ENCODE measurements at regions not wholly inside any gene's neighbourhood (a gene's known extent, or its start where the extent isn't known, plus 50 kb on each side); places are given as distances from the start of the nearest gene placed in this dataset.

DNA sequence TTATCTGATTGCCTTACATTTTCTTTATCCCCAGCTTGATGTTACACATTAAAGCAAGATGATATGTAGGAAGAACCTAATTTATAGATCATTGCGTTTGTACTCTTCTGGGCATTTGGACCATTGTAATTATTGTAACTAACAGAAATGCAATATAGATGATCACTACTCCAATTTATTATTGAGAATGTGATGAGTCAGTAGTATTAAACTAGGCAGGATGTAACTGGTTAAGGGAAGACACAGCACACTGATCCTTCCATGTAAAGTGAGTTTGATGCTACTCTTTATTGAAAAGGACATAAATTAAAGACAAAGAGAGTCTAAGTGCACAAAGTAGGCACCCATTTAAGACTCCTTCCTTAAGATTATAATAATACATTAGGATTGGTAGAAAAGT, 223.8 kb downstream of the KIF2B start:
- ChIA-PET POLR2A (no interaction called here), RAD21 (ENCODE audit: low non-redundant PET in 1 of 2, low total read pairs in 2 of 2, uncharacterized antibody in 2 of 2, unreplicated experiment in 2 of 2) (no interaction called here), CTCF (no interaction called here)
- no TSS peak for BruUV-seq (replicated peaks)
- ATAC-seq (no peak), DNase-seq (ENCODE audit: low read depth, low spot score) (no peak)
- no peak overlapping the region for H3K27ac ChIP-seq (ENCODE audit: low read depth, low read length)
- no peaks in the 10 kb centered on the region for H3K27me3 ChIP-seq (ENCODE audit: insufficient read depth, low read length)
- no peaks in the 10 kb centered on the region for H3K79me2 ChIP-seq (ENCODE audit: insufficient read depth, low read length)
- no peak overlapping the region for H2AFZ ChIP-seq (ENCODE audit: low read depth, low read length, poor library complexity, severe bottlenecking)
- H3K36me3 ChIP-seq (ENCODE audit: control insufficient read depth in 1 of 2, insufficient read depth in 2 of 2, low read length in 2 of 2): no peaks in the 10 kb centered on the region
- H3K4me1 ChIP-seq (ENCODE audit: control insufficient read depth in 1 of 2, insufficient read depth in 2 of 2, low read length in 2 of 2): no peaks in the 10 kb centered on the region
- H3K9ac ChIP-seq (ENCODE audit: low read length): no peak overlapping the region
- H3K9me2 ChIP-seq (ENCODE audit: insufficient read depth): no peaks in the 10 kb centered on the region
- TF ChIP-seq TCF7L2 (IDR thresholded peaks at IDR 0.05; ENCODE audit: borderline replicate concordance, extremely low read depth, insufficient read depth, insufficient read length): no peak
- TF ChIP-seq EZH2phosphoT487 (IDR thresholded peaks at IDR 0.05; ENCODE audit: borderline replicate concordance): no peak
- TF ChIP-seq, protein P1, sequence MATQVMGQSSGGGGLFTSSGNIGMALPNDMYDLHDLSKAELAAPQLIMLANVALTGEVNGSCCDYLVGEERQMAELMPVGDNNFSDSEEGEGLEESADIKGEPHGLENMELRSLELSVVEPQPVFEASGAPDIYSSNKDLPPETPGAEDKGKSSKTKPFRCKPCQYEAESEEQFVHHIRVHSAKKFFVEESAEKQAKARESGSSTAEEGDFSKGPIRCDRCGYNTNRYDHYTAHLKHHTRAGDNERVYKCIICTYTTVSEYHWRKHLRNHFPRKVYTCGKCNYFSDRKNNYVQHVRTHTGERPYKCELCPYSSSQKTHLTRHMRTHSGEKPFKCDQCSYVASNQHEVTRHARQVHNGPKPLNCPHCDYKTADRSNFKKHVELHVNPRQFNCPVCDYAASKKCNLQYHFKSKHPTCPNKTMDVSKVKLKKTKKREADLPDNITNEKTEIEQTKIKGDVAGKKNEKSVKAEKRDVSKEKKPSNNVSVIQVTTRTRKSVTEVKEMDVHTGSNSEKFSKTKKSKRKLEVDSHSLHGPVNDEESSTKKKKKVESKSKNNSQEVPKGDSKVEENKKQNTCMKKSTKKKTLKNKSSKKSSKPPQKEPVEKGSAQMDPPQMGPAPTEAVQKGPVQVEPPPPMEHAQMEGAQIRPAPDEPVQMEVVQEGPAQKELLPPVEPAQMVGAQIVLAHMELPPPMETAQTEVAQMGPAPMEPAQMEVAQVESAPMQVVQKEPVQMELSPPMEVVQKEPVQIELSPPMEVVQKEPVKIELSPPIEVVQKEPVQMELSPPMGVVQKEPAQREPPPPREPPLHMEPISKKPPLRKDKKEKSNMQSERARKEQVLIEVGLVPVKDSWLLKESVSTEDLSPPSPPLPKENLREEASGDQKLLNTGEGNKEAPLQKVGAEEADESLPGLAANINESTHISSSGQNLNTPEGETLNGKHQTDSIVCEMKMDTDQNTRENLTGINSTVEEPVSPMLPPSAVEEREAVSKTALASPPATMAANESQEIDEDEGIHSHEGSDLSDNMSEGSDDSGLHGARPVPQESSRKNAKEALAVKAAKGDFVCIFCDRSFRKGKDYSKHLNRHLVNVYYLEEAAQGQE (IDR thresholded peaks at IDR 0.05; ENCODE audit: low read depth): no peak
- TF ChIP-seq ZFX (IDR thresholded peaks at IDR 0.05): no peak
- TF ChIP-seq ELF1 (IDR thresholded peaks at IDR 0.05; ENCODE audit: borderline replicate concordance, low read depth): no peak
- TF ChIP-seq JUND (IDR thresholded peaks at IDR 0.05): no peak
- no peak for TF ChIP-seq EZH2 (IDR thresholded peaks at IDR 0.05)
- peaks cover 31 to 33% of the 10 kb centered on the region in 2 experiments for H3K9me3 ChIP-seq (ENCODE audit: control insufficient read depth in 1 of 2, insufficient read depth in 1 of 2, low read depth in 1 of 2, low read length in 2 of 2)
- intact Hi-C loops (cut with micrococcal nuclease): no loop called here
- no peak overlapping the region for H3K4me2 ChIP-seq (ENCODE audit: low read length)
- no peak overlapping the region for H3K4me3 ChIP-seq (replicated peaks in 1 of 2; ENCODE audit: low read depth in 1 of 2, low read length in 2 of 2)
- H4K20me1 ChIP-seq (ENCODE audit: insufficient read depth): no peaks in the 10 kb centered on the region

DNA sequence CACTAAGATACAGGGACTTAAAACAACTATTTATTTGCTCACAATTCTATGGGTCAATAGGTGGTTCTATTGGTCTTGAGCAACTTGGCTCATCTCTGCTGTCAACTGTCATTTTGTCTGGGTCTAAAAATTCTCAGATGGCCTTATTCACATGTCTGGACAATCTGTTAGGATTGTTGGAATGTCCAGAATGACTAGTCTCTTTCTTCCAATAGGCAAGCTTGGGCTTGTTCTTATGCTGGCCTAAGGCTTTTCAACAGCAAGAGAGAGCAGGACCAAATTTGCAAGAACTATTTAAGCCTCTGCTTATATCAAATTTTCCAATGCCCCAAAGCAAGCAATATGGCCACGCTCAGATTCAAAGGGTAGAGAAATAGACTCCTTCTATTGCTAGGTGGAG, 240.9 kb downstream of the KIF2B start:
- no peaks in the 10 kb centered on the region for H3K27me3 ChIP-seq (ENCODE audit: insufficient read depth, low read length)
- no peaks in the 10 kb centered on the region for H3K79me2 ChIP-seq (ENCODE audit: insufficient read depth, low read length)
- ChIA-PET RAD21 (ENCODE audit: low non-redundant PET in 1 of 2, low total read pairs in 2 of 2, uncharacterized antibody in 2 of 2, unreplicated experiment in 2 of 2) (no interaction called here), POLR2A (no interaction called here), CTCF (no interaction called here)
- TF ChIP-seq ZNF274 (IDR thresholded peaks at IDR 0.05; ENCODE audit: low read depth, low read length): no peak
- no peak for TF ChIP-seq POLR2A (IDR thresholded peaks at IDR 0.05; ENCODE audit: borderline replicate concordance, extremely low read depth, insufficient read depth, insufficient read length)
- DNase-seq (ENCODE audit: low read depth, low spot score) (no peak), ATAC-seq (no peak)
- intact Hi-C loops (cut with micrococcal nuclease): no loop called here
- H3K9me3 ChIP-seq (ENCODE audit: control insufficient read depth in 1 of 2, insufficient read depth in 1 of 2, low read depth in 1 of 2, low read length in 2 of 2): peaks cover 15 to 43% of the 10 kb centered on the region in 2 experiments; a peak in 3 of 4 replicates
- no peak overlapping the region for H3K9ac ChIP-seq (ENCODE audit: low read length)
- H3K4me1 ChIP-seq (ENCODE audit: control insufficient read depth in 1 of 2, insufficient read depth in 2 of 2, low read length in 2 of 2): no peaks in the 10 kb centered on the region
- BruUV-seq (replicated peaks): no TSS peak
- no peaks in the 10 kb centered on the region for H4K20me1 ChIP-seq (ENCODE audit: insufficient read depth)
- no peaks in the 10 kb centered on the region for H3K9me2 ChIP-seq (ENCODE audit: insufficient read depth)
- no peak overlapping the region for H3K4me3 ChIP-seq (replicated peaks in 1 of 2; ENCODE audit: low read depth in 1 of 2, low read length in 2 of 2)
- no peak overlapping the region for H2AFZ ChIP-seq (ENCODE audit: low read depth, low read length, poor library complexity, severe bottlenecking)
- no peak overlapping the region for H3K27ac ChIP-seq (ENCODE audit: low read depth, low read length)
- no peak overlapping the region for H3K4me2 ChIP-seq (ENCODE audit: low read length)
- H3K36me3 ChIP-seq (ENCODE audit: control insufficient read depth in 1 of 2, insufficient read depth in 2 of 2, low read length in 2 of 2): no peaks in the 10 kb centered on the region
